ENCODE measurements at regions not wholly inside any gene's neighbourhood (a gene's known extent, or its start where the extent isn't known, plus 50 kb on each side); places are given as distances from the start of the nearest gene placed in this dataset.

GRCh38 chr6:40312213-40313015 is 274.8 kb downstream of the LRFN2 start:
- Histone ChIP-seq H3K27me3 (ENCODE audit: control insufficient read depth in 1 of 2, insufficient read depth in 2 of 2, low read length in 2 of 2) (peaks cover 0 to 25% of the 10 kb centered on the region in 2 experiments; a peak in 3 of 5 replicates), H3K4me3 (replicated peaks in 1 of 3; ENCODE audit: insufficient read depth in 1 of 3, low read depth in 2 of 3, low read length in 3 of 3) (no peak overlapping the region), H3K79me2 (ENCODE audit: insufficient read depth, low read length) (no peaks in the 10 kb centered on the region), H3K4me1 (ENCODE audit: insufficient read depth, low read length) (no peaks in the 10 kb centered on the region), H3K4me2 (ENCODE audit: low read depth, low read length) (no peak overlapping the region), H3K9ac (ENCODE audit: insufficient read depth, low read depth, low read length) (no peak overlapping the region), H4K20me1 (ENCODE audit: insufficient read depth, low read length) (no peaks in the 10 kb centered on the region), H3K36me3 (replicated peaks in 1 of 2; ENCODE audit: control insufficient read depth in 1 of 2, insufficient read depth in 2 of 2, low read length in 2 of 2) (no peaks in the 10 kb centered on the region), H3K27ac (ENCODE audit: extremely low read length, insufficient read depth, low read length) (no peak overlapping the region), H2AFZ (ENCODE audit: low read length) (no peak overlapping the region), H3K9me3 (ENCODE audit: low read length) (no peaks in the 10 kb centered on the region)
- ATAC-seq, result no peak
- 0% methylated on average over 5 of the region's 5 CpGs for WGBS (ENCODE audit: low lambda C conversion rate)
- FAIRE-seq, result no peak
- in situ Hi-C loops (cut with HindIII; ENCODE audit: extremely low pct_ligation_motif_present, low pct_unique_long_range_greater_than_20kb) (loop anchor here (5.0 to 10.0 kb wide), 2 partner anchors 330 to 938 kb away; no protein-coding TSS in a partner anchor), intact Hi-C loops (cut with micrococcal nuclease; ENCODE audit: unreplicated experiment) (no loop called here)
- DNase-seq (ENCODE audit: low spot score), result no peak
- CTCF ChIA-PET (ENCODE audit: low intra/inter-chr PET ratio, low total read pairs), result no interaction called here
- POLR2A ChIA-PET, result no interaction called here
- BruUV-seq (replicated peaks), result no TSS peak
- TF ChIP-seq SETDB1 (CRISPR knock-in tag; IDR thresholded peaks at IDR 0.05; ENCODE audit: borderline replicate concordance) (no peak), ZNF17 (CRISPR knock-in tag; IDR thresholded peaks at IDR 0.05) (no peak), ATAD3A (CRISPR knock-in tag; IDR thresholded peaks at IDR 0.05) (no peak), CEBPB (IDR thresholded peaks at IDR 0.05; ENCODE audit: borderline replicate concordance, low read depth, low read length) (no peak), PPARG (CRISPR knock-in tag; conservative IDR thresholded peaks at IDR 0.05) (no peak), ZNF589 (CRISPR knock-in tag; conservative IDR thresholded peaks at IDR 0.05) (no peak), ZMAT5 (CRISPR knock-in tag; IDR thresholded peaks at IDR 0.05; ENCODE audit: borderline replicate concordance, low read depth) (no peak), HDAC2 (CRISPR knock-in tag; IDR thresholded peaks at IDR 0.05) (no peak), ETS1 (CRISPR knock-in tag; IDR thresholded peaks at IDR 0.05) (no peak), HMGXB4 (CRISPR knock-in tag; IDR thresholded peaks at IDR 0.05; ENCODE audit: borderline replicate concordance in 1 of 2, low read depth in 1 of 2) (no peak), ZNF746 (CRISPR knock-in tag; IDR thresholded peaks at IDR 0.05) (no peak), THAP9 (CRISPR knock-in tag; IDR thresholded peaks at IDR 0.05; ENCODE audit: borderline replicate concordance) (no peak), SKIL (CRISPR knock-in tag; IDR thresholded peaks at IDR 0.05; ENCODE audit: borderline replicate concordance) (no peak)
